ENCODE measurements at regions not wholly inside any gene's neighbourhood (a gene's known extent, or its start where the extent isn't known, plus 50 kb on each side); places are given as distances from the start of the nearest gene placed in this dataset.

- H3K27ac ChIP-seq: no peak overlapping the region
- intact Hi-C loops (cut with DNase I): no loop called here
- no peaks in the 10 kb centered on the region for H3K36me3 ChIP-seq
- peaks cover 0 to 3% (median 0%) of the 10 kb centered on the region in 12 donors for H3K9me3 ChIP-seq
- DNase-seq (no peak), ATAC-seq (no peak)
- no peak for TF ChIP-seq CTCF (IDR thresholded peaks at IDR 0.05)
- TF ChIP-seq POLR2A (IDR thresholded peaks at IDR 0.05): no peak
- H3K4me1 ChIP-seq: no peaks in the 10 kb centered on the region
- H3K27me3 ChIP-seq: no peaks in the 10 kb centered on the region
- WGBS, 4 donors: 17 to 36% (median 26%) methylated on average over 1 of the region's 1 CpG
- no peak overlapping the region for H3K4me3 ChIP-seq
These were observed 288.6 kb downstream of the CDH9 start for GRCh38 chr5:26749829-26750228.

- DNase-seq: no peak
- H3K9me3 ChIP-seq: peaks cover 0 to 6% (median 0%) of the 10 kb centered on the region in 12 donors
- no peaks in the 10 kb centered on the region for H3K27me3 ChIP-seq
- H3K36me3 ChIP-seq: no peaks in the 10 kb centered on the region
- H3K4me3 ChIP-seq: no peak overlapping the region
- no peaks in the 10 kb centered on the region for H3K4me1 ChIP-seq
- no peak for TF ChIP-seq POLR2A (IDR thresholded peaks at IDR 0.05)
- no peak for TF ChIP-seq CTCF (IDR thresholded peaks at IDR 0.05)
- ATAC-seq: no peak
- no peak overlapping the region for H3K27ac ChIP-seq
- intact Hi-C loops (cut with DNase I): no loop called here
These were observed 298.2 kb downstream of the CDH9 start for GRCh38 chr5:26740182-26740581.

GRCh38 chr5:26737348-26738265 lies 300.8 kb downstream of the CDH9 start:
- Histone ChIP-seq H3K4me3 (no peak overlapping the region), H3K4me1 (no peaks in the 10 kb centered on the region), H3K36me3 (no peaks in the 10 kb centered on the region), H3K9me3 (peaks cover 0 to 9% (median 0%) of the 10 kb centered on the region in 12 donors), H3K27ac (no peak overlapping the region), H3K27me3 (no peaks in the 10 kb centered on the region)
- DNase-seq (no peak), ATAC-seq (no peak)
- WGBS, 4 donors: 45 to 62% (median 60%) methylated on average over 1 of the region's 1 CpG
- no peak for TF ChIP-seq POLR2A (IDR thresholded peaks at IDR 0.05)
- TF ChIP-seq CTCF (IDR thresholded peaks at IDR 0.05): no peak
- intact Hi-C loops (cut with DNase I): no loop called here

- Histone ChIP-seq H3K36me3 (no peaks in the 10 kb centered on the region), H3K4me3 (no peak overlapping the region), H3K4me1 (no peaks in the 10 kb centered on the region), H3K27ac (no peak overlapping the region), H3K9me3 (peaks cover 0 to 20% (median 0%) of the 10 kb centered on the region in 12 donors), H3K27me3 (no peaks in the 10 kb centered on the region)
- intact Hi-C loops (cut with DNase I): no loop called here
- WGBS, 4 donors: 70 to 77% (median 76%) methylated on average over 3 of the region's 3 CpGs
- TF ChIP-seq POLR2A (IDR thresholded peaks at IDR 0.05) (no peak), CTCF (IDR thresholded peaks at IDR 0.05) (no peak)
- DNase-seq: no peak
- ATAC-seq: no peak
These were observed 310.5 kb downstream of the CDH9 start for GRCh38 chr5:26727916-26728315.

All from heart left ventricle (tissue), 16 donors.